ENCODE measurements at regions not wholly inside any gene's neighbourhood (a gene's known extent, or its start where the extent isn't known, plus 50 kb on each side); places are given as distances from the start of the nearest gene placed in this dataset.

GRCh38 chr2:129229830-129230441 lies 749.5 kb upstream of the RAB6C start:
- ATAC-seq = no peak
- no peaks in the 10 kb centered on the region for H3K9me3 ChIP-seq
- H3K36me3 ChIP-seq = no peaks in the 10 kb centered on the region
- no peak for TF ChIP-seq CTCF (IDR thresholded peaks at IDR 0.05)
- no peak for DNase-seq
- H3K27ac ChIP-seq = no peak overlapping the region
- intact Hi-C loops (cut with DNase I) = no loop called here
- H3K4me3 ChIP-seq = no peak overlapping the region
- H3K4me1 ChIP-seq = no peaks in the 10 kb centered on the region
- H3K27me3 ChIP-seq = no peaks in the 10 kb centered on the region

DNA sequence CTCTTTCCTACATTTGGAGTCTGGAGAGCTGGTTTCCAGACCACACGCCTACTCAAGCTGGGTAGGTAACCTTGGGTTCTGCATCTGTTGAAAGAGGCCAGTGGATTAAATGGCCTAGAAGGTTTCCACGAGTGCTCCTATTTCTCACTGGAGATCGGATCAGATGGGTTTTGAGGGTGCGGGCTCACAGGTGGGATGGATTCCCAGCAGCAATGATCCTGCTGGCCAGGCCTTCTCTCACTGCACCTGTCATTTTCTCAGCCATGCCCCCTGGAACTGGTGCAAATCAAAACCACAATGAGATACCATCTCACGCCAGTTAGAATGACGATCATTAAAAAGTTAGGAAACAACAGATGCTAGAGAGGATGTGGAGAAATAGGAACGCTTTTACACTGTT lies 747.5 kb upstream of the RAB6C start:
- no peak for ATAC-seq
- Histone ChIP-seq H3K4me3 (no peak overlapping the region), H3K27me3 (no peaks in the 10 kb centered on the region), H3K36me3 (no peaks in the 10 kb centered on the region), H3K27ac (no peak overlapping the region), H3K9me3 (no peaks in the 10 kb centered on the region), H3K4me1 (no peaks in the 10 kb centered on the region)
- DNase-seq = no peak
- no peak for TF ChIP-seq CTCF (IDR thresholded peaks at IDR 0.05)
- intact Hi-C loops (cut with DNase I) = no loop called here

DNA sequence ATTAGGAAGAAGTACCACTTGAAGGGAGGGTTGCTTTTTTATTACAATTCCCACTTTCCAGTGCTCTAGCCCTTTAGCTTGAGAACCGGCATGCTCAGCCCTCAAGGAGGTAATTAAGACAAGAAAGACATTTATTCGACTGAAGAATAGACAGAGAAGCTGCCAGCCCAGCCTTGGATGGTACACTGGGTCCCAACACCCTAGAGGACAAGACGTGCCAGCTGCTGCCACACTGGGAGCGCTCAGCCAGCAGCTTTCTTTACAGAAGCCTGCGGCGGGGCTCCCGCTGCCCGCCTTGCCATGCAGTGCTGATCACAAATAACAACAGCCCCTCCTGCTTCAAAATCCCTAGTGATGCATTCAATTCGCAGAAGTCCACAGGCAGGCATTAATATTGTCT lies 746.3 kb upstream of the RAB6C start:
- intact Hi-C loops (cut with DNase I) = no loop called here
- ATAC-seq = no peak
- Histone ChIP-seq H3K27me3 (no peaks in the 10 kb centered on the region), H3K36me3 (no peaks in the 10 kb centered on the region), H3K4me3 (no peak overlapping the region), H3K4me1 (no peaks in the 10 kb centered on the region), H3K27ac (no peak overlapping the region), H3K9me3 (no peaks in the 10 kb centered on the region)
- DNase-seq = no peak
- TF ChIP-seq CTCF (IDR thresholded peaks at IDR 0.05) = no peak

DNA sequence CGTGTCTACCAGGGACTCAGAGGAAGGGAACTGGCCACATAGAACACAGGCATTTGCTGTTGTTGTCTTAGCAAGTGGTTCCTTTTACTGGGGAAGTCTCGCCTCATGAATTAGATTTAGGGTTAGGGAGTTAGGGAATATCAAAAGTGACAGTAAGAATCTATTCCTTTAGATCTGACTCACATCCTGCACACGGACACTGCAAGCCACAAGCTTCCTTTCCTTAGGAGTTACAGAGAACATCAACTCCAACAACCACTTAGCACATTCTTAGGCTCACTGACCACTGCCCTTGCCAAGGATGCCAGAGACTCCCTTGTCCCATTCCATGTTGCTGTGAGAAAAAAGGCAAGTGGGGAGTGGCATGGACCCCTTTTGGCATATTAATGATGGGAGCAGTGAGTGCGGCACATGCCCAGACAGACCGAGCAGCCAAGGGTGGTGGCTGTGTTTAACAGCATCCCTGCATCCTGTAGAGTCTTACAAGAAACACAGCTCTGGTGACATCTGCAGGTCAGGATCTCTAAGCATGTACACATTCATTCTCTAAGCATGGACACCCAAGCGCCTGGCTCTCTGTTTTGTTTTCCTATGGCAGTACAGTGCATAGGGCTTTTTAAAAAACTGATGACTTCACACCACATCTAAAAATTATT lies 745.6 kb upstream of the RAB6C start:
- no peak for DNase-seq
- Histone ChIP-seq H3K36me3 (no peaks in the 10 kb centered on the region), H3K4me3 (no peak overlapping the region), H3K27me3 (no peaks in the 10 kb centered on the region), H3K4me1 (no peaks in the 10 kb centered on the region), H3K27ac (no peak overlapping the region), H3K9me3 (no peaks in the 10 kb centered on the region)
- intact Hi-C loops (cut with DNase I) = no loop called here
- peak; percentile 29 for ATAC-seq
- TF ChIP-seq CTCF (IDR thresholded peaks at IDR 0.05) = no peak

- no peaks in the 10 kb centered on the region for H3K27me3 ChIP-seq
- no peaks in the 10 kb centered on the region for H3K36me3 ChIP-seq
- no peaks in the 10 kb centered on the region for H3K4me1 ChIP-seq
- DNase-seq = no peak
- no peak overlapping the region for H3K27ac ChIP-seq
- H3K9me3 ChIP-seq = no peaks in the 10 kb centered on the region
- intact Hi-C loops (cut with DNase I) = no loop called here
- no peak overlapping the region for H3K4me3 ChIP-seq
- ATAC-seq = no peak
- no peak for TF ChIP-seq CTCF (IDR thresholded peaks at IDR 0.05)
Observed at GRCh38 chr2:129236601-129237000, 742.9 kb upstream of the RAB6C start.
